HepG2 (cell line): ENCODE measurements at regions not wholly inside any gene's neighbourhood (a gene's known extent, or its start where the extent isn't known, plus 50 kb on each side); places are given as distances from the start of the nearest gene placed in this dataset.

Experiments used
- ELF3 ChIP-seq: IDR thresholded peaks from 2 replicates; pipeline ENCODE4 v1.6.1; 2016; ENCODE audit warnings: missing genetic modification reagents, missing compliant biosample characterization
- FOXA3 ChIP-seq: IDR thresholded peaks from 2 replicates; pipeline ENCODE4 v1.6.1; 2016; ENCODE audit warnings: missing genetic modification reagents, missing compliant biosample characterization
- MED13 ChIP-seq: sonication (generic); formaldehyde crosslinking; IDR thresholded peaks from 2 replicates; pipeline ENCODE4 v1.5.0; 2020; ENCODE audit warnings: missing genetic modification reagents
- MEF2D ChIP-seq: sonication (generic); formaldehyde crosslinking; IDR thresholded peaks from 2 replicates; pipeline ENCODE4 v1.5.1; 2020; ENCODE audit warnings: mild to moderate bottlenecking, missing genetic modification reagents
- NCOA2 ChIP-seq: sonication (generic); formaldehyde crosslinking; IDR thresholded peaks from 2 replicates; pipeline ENCODE4 v1.8.0; 2022; ENCODE audit warnings: inconsistent platforms
- PCBP1 ChIP-seq: fragments of 200-400 bp; formaldehyde crosslinking; IDR thresholded peaks from 2 replicates; pipeline ENCODE4 v1.6.1; 2017; ENCODE audit warnings: mild to moderate bottlenecking, low read depth, low read length, borderline replicate concordance
- SRY ChIP-seq: sonication (generic); formaldehyde crosslinking; IDR thresholded peaks from 2 replicates; pipeline ENCODE4 v1.8.0; 2022; ENCODE audit warnings: mild to moderate bottlenecking, missing genetic modification reagents
- TBX2 ChIP-seq: sonication (generic); formaldehyde crosslinking; IDR thresholded peaks from 2 replicates; pipeline ENCODE4 v1.5.0; 2020; ENCODE audit warnings: missing genetic modification reagents, mild to moderate bottlenecking, borderline replicate concordance
- ZBTB8A ChIP-seq: sonication (generic); formaldehyde crosslinking; IDR thresholded peaks from 2 replicates; pipeline ENCODE4 v1.4.0; 2020; ENCODE audit warnings: mild to moderate bottlenecking, low read depth, missing genetic modification reagents, borderline replicate concordance
- ZNF331 ChIP-seq: sonication (generic); formaldehyde crosslinking; IDR thresholded peaks from 2 replicates; pipeline ENCODE4 v1.4.0; 2020; ENCODE audit warnings: missing genetic modification reagents
- TF ChIP-seq, protein P1 (sequence below): sonication (generic); formaldehyde crosslinking; conservative IDR thresholded peaks from 2 replicates; pipeline ENCODE4 v1.4.0; 2020; ENCODE audit warnings: missing genetic modification reagents
- TF ChIP-seq, protein P2 (sequence below): sonication (generic); formaldehyde crosslinking; conservative IDR thresholded peaks from 2 replicates; pipeline ENCODE4 v1.4.0; 2020; ENCODE audit warnings: mild to moderate bottlenecking, missing genetic modification reagents, moderate library complexity
- TF ChIP-seq, protein P3 (sequence below): sonication (generic); formaldehyde crosslinking; IDR thresholded peaks from 2 replicates; pipeline ENCODE4 v1.5.1; 2020; ENCODE audit warnings: missing genetic modification reagents, mild to moderate bottlenecking, borderline replicate concordance
- TF ChIP-seq, protein P4 (sequence below): sonication (generic); formaldehyde crosslinking; IDR thresholded peaks from 2 replicates; pipeline ENCODE4 v1.4.0; 2020; ENCODE audit warnings: missing genetic modification reagents
- TF ChIP-seq, protein P5 (sequence below): sonication (generic); formaldehyde crosslinking; IDR thresholded peaks from 2 replicates; pipeline ENCODE4 v1.4.0; 2020; ENCODE audit warnings: mild to moderate bottlenecking, low read depth, missing genetic modification reagents

DNA sequence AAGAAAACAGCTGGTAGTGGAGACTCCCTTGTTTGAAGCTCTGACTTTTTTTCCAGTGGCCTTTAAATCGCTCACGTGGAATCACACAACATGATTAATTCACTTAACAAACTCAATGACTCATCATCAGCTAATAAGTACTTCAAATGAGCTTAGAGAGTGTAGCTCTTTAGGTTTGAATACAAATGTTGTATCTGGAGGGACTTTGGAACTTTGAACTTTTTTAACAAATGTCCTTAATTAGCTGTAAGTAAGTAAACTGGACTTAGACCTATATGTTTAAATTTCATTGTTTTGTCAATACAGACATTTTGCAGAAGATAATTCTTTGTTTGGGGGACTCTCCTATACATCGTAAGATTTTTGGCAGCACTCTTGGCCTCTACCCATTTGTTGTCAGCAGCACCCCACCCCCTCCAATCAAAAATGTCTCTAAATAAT is 581.1 kb downstream of the SPRY1 start (continued):
- TF ChIP-seq, protein P1, sequence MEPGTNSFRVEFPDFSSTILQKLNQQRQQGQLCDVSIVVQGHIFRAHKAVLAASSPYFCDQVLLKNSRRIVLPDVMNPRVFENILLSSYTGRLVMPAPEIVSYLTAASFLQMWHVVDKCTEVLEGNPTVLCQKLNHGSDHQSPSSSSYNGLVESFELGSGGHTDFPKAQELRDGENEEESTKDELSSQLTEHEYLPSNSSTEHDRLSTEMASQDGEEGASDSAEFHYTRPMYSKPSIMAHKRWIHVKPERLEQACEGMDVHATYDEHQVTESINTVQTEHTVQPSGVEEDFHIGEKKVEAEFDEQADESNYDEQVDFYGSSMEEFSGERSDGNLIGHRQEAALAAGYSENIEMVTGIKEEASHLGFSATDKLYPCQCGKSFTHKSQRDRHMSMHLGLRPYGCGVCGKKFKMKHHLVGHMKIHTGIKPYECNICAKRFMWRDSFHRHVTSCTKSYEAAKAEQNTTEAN: no peak
- TF ChIP-seq MED13 (CRISPR knock-in tag): no peak
- TF ChIP-seq TBX2: 0 out of 2 replicates have a peak, but pooled peaks have one; percentile 27
- TF ChIP-seq FOXA3 (CRISPR knock-in tag): peak; percentile 65
- no peak for TF ChIP-seq ELF3 (CRISPR knock-in tag)
- TF ChIP-seq ZBTB8A: no peak
- TF ChIP-seq PCBP1: no peak
- TF ChIP-seq, protein P2, sequence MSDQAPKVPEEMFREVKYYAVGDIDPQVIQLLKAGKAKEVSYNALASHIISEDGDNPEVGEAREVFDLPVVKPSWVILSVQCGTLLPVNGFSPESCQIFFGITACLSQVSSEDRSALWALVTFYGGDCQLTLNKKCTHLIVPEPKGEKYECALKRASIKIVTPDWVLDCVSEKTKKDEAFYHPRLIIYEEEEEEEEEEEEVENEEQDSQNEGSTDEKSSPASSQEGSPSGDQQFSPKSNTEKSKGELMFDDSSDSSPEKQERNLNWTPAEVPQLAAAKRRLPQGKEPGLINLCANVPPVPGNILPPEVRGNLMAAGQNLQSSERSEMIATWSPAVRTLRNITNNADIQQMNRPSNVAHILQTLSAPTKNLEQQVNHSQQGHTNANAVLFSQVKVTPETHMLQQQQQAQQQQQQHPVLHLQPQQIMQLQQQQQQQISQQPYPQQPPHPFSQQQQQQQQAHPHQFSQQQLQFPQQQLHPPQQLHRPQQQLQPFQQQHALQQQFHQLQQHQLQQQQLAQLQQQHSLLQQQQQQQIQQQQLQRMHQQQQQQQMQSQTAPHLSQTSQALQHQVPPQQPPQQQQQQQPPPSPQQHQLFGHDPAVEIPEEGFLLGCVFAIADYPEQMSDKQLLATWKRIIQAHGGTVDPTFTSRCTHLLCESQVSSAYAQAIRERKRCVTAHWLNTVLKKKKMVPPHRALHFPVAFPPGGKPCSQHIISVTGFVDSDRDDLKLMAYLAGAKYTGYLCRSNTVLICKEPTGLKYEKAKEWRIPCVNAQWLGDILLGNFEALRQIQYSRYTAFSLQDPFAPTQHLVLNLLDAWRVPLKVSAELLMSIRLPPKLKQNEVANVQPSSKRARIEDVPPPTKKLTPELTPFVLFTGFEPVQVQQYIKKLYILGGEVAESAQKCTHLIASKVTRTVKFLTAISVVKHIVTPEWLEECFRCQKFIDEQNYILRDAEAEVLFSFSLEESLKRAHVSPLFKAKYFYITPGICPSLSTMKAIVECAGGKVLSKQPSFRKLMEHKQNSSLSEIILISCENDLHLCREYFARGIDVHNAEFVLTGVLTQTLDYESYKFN (CRISPR knock-in tag): peak; percentile 82
- no peak for TF ChIP-seq ZNF331 (CRISPR knock-in tag)
- TF ChIP-seq MEF2D: no peak
- TF ChIP-seq, protein P3, sequence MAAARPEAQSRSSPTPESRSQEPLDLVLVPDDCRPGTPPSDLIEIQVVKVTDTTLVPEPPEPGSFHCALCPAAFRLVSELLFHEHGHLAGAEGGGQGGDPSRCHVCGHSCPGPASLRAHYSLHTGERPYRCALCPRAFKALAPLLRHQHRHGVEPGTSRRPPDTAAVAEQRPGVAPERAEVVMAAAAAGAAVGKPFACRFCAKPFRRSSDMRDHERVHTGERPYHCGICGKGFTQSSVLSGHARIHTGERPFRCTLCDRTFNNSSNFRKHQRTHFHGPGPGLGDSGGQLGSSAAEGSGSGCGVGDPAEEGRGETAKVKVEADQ (CRISPR knock-in tag): no peak
- TF ChIP-seq, protein P4, sequence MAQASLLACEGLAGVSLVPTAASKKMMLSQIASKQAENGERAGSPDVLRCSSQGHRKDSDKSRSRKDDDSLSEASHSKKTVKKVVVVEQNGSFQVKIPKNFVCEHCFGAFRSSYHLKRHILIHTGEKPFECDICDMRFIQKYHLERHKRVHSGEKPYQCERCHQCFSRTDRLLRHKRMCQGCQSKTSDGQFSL: no peak
- TF ChIP-seq, protein P5, sequence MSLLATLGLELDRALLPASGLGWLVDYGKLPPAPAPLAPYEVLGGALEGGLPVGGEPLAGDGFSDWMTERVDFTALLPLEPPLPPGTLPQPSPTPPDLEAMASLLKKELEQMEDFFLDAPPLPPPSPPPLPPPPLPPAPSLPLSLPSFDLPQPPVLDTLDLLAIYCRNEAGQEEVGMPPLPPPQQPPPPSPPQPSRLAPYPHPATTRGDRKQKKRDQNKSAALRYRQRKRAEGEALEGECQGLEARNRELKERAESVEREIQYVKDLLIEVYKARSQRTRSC: no peak
- TF ChIP-seq SRY (CRISPR knock-in tag): no peak
- TF ChIP-seq NCOA2 (CRISPR knock-in tag): peak; percentile 39; the same call in 1 of the 2 replicates
